ENCODE measurements at regions not wholly inside any gene's neighbourhood (a gene's known extent, or its start where the extent isn't known, plus 50 kb on each side); places are given as distances from the start of the nearest gene placed in this dataset.

DNA sequence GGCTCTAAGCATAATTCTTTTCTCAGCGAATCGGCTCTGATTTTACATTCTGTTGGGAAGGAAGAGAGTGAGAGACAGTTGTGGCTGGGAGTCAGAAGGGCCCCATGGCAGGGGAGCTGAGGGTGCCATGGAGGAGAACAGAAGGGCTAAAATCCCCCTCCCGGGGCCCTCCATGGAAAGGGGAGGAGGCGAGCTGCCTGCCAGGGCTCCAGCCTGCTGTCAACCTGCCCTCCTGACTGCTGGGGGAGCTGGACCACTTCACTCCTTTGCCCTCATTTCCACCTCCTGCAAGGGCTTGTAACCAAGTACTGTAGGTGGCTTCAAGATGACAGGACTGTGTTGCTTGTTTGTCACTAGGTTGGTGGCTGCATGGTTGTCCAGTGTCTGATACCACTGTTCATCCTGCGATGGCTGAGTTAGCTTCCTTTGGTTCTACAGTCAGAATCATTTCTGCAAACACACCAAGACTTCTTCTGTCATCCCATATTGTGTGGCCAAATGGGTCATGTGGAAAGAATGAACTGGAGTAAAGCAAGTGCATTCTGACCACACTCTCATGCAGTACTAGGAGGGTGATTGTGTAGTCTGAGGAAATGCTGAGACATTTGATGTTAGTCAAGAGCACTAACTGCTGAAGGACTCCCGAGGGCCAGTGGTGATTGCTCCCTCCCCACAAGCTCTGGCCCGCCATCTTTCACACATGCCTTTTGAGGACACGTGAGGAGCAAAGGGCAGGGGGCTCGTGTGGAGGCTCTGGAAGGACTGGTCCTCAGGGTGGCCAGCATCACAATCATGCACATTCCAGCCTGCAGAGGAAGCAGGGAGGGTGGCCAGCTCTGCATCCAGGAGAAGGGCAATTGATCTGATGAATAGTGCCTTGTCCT, 307.2 kb downstream of the GADD45G start:
- TF ChIP-seq CTCF (conservative IDR thresholded peaks at IDR 0.05; ENCODE audit: low read depth in 2 of 2) (peak in 1 of 2 experiments; percentile 22; a peak in 1 of 4 replicates), EZH2 (IDR thresholded peaks at IDR 0.05; ENCODE audit: low read depth, unreplicated experiment) (no peak), POLR2AphosphoS5 (IDR thresholded peaks at IDR 0.05; ENCODE audit: low read depth) (no peak), CREB1 (CRISPR knock-in tag; IDR thresholded peaks at IDR 0.05; ENCODE audit: low read depth) (no peak), EZH2phosphoT487 (IDR thresholded peaks at IDR 0.05; ENCODE audit: unreplicated experiment) (no peak), ZNF331 (CRISPR knock-in tag; IDR thresholded peaks at IDR 0.05; ENCODE audit: low read depth) (no peak)
- TF ChIP-seq, protein P1, sequence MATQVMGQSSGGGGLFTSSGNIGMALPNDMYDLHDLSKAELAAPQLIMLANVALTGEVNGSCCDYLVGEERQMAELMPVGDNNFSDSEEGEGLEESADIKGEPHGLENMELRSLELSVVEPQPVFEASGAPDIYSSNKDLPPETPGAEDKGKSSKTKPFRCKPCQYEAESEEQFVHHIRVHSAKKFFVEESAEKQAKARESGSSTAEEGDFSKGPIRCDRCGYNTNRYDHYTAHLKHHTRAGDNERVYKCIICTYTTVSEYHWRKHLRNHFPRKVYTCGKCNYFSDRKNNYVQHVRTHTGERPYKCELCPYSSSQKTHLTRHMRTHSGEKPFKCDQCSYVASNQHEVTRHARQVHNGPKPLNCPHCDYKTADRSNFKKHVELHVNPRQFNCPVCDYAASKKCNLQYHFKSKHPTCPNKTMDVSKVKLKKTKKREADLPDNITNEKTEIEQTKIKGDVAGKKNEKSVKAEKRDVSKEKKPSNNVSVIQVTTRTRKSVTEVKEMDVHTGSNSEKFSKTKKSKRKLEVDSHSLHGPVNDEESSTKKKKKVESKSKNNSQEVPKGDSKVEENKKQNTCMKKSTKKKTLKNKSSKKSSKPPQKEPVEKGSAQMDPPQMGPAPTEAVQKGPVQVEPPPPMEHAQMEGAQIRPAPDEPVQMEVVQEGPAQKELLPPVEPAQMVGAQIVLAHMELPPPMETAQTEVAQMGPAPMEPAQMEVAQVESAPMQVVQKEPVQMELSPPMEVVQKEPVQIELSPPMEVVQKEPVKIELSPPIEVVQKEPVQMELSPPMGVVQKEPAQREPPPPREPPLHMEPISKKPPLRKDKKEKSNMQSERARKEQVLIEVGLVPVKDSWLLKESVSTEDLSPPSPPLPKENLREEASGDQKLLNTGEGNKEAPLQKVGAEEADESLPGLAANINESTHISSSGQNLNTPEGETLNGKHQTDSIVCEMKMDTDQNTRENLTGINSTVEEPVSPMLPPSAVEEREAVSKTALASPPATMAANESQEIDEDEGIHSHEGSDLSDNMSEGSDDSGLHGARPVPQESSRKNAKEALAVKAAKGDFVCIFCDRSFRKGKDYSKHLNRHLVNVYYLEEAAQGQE (IDR thresholded peaks at IDR 0.05; ENCODE audit: unreplicated experiment), result no peak

Measured in GM23338 (cell line).